ENCODE measurements at regions not wholly inside any gene's neighbourhood (a gene's known extent, or its start where the extent isn't known, plus 50 kb on each side); places are given as distances from the start of the nearest gene placed in this dataset.

- Histone ChIP-seq H3K4me3 (replicated peaks; ENCODE audit: insufficient read depth, low read length) (no peak overlapping the region), H3K27ac (replicated peaks) (no peak overlapping the region), H3K27me3 (ENCODE audit: insufficient read depth, poor library complexity, severe bottlenecking) (no peaks in the 10 kb centered on the region)
- no peak for DNase-seq (ENCODE audit: low read depth in 1 of 2, low spot score in 1 of 2)
- no peak for TF ChIP-seq POLR2AphosphoS5 (IDR thresholded peaks at IDR 0.05; ENCODE audit: low read depth)
- TF ChIP-seq GABPA (IDR thresholded peaks at IDR 0.05; ENCODE audit: low read depth) = no peak
- TF ChIP-seq SPI1 (IDR thresholded peaks at IDR 0.05; ENCODE audit: borderline replicate concordance, low read depth) = no peak
- TF ChIP-seq CTCF (IDR thresholded peaks at IDR 0.05; ENCODE audit: insufficient read depth, low read length) = no peak
- no peak for TF ChIP-seq REST (IDR thresholded peaks at IDR 0.05; ENCODE audit: insufficient replicate concordance, low read depth)
Observed at GRCh38 chr7:50952120-50952519, 169.4 kb upstream of the GRB10 start.

- Histone ChIP-seq H3K27me3 (ENCODE audit: insufficient read depth, poor library complexity, severe bottlenecking) (no peaks in the 10 kb centered on the region), H3K4me3 (replicated peaks; ENCODE audit: insufficient read depth, low read length) (no peak overlapping the region), H3K27ac (replicated peaks) (no peak overlapping the region)
- no peak for DNase-seq (ENCODE audit: low read depth in 1 of 2, low spot score in 1 of 2)
- no peak for TF ChIP-seq GABPA (IDR thresholded peaks at IDR 0.05; ENCODE audit: low read depth)
- no peak for TF ChIP-seq CTCF (IDR thresholded peaks at IDR 0.05; ENCODE audit: insufficient read depth, low read length)
- TF ChIP-seq REST (IDR thresholded peaks at IDR 0.05; ENCODE audit: insufficient replicate concordance, low read depth) = no peak
- TF ChIP-seq SPI1 (IDR thresholded peaks at IDR 0.05; ENCODE audit: borderline replicate concordance, low read depth) = no peak
- no peak for TF ChIP-seq POLR2AphosphoS5 (IDR thresholded peaks at IDR 0.05; ENCODE audit: low read depth)
Observed at GRCh38 chr7:50943482-50943881, 160.8 kb upstream of the GRB10 start.

- Histone ChIP-seq H3K4me3 (replicated peaks; ENCODE audit: insufficient read depth, low read length) (no peak overlapping the region), H3K27ac (replicated peaks) (no peak overlapping the region), H3K27me3 (ENCODE audit: insufficient read depth, poor library complexity, severe bottlenecking) (no peaks in the 10 kb centered on the region)
- TF ChIP-seq GABPA (IDR thresholded peaks at IDR 0.05; ENCODE audit: low read depth) (no peak), REST (IDR thresholded peaks at IDR 0.05; ENCODE audit: insufficient replicate concordance, low read depth) (no peak), CTCF (IDR thresholded peaks at IDR 0.05; ENCODE audit: insufficient read depth, low read length) (no peak), SPI1 (IDR thresholded peaks at IDR 0.05; ENCODE audit: borderline replicate concordance, low read depth) (no peak), POLR2AphosphoS5 (IDR thresholded peaks at IDR 0.05; ENCODE audit: low read depth) (no peak)
- no peak for DNase-seq (ENCODE audit: low read depth in 1 of 2, low spot score in 1 of 2)
Observed at GRCh38 chr7:50941525-50941924, 158.8 kb upstream of the GRB10 start.
